Uterus (tissue), 3 donors: ENCODE measurements at regions not wholly inside any gene's neighbourhood (a gene's known extent, or its start where the extent isn't known, plus 50 kb on each side); places are given as distances from the start of the nearest gene placed in this dataset.

Source experiments
- DNase-seq, 2 donors: peaks; one replicate each; pipeline ENCODE4 v3.0.0-alpha.2; 2019 to 2020
- H3K27ac ChIP-seq, 2 donors: fragments of 200-600 bp; sonication (generic); 1 replicate in 1 of 2; 2 replicates in 1 of 2; pipeline ENCODE4 v1.5.1; 2016 to 2018
- H3K27me3 ChIP-seq, 2 donors: fragments of 200-600 bp; sonication (generic); one replicate each; pipeline ENCODE4 v1.5.1; 2018 to 2019; ENCODE audit warnings: control low read depth in 1 of 2
- H3K36me3 ChIP-seq, 2 donors: fragments of 200-600 bp; sonication (generic); one replicate each; pipeline ENCODE4 v1.5.1; 2019; ENCODE audit warnings: control low read depth in 1 of 2
- H3K4me1 ChIP-seq, 2 donors: fragments of 200-600 bp; sonication (generic); one replicate each; pipeline ENCODE4 v1.5.1; 2018 to 2019; ENCODE audit warnings: control low read depth in 1 of 2
- H3K4me3 ChIP-seq, 2 donors: fragments of 200-600 bp; sonication (generic); 1 replicate in 1 of 2; 2 replicates in 1 of 2; pipeline ENCODE4 v1.5.1; 2018 to 2019; ENCODE audit warnings: mild to moderate bottlenecking in 1 of 2
- H3K9me3 ChIP-seq, 2 donors: fragments of 200-600 bp; sonication (generic); one replicate each; pipeline ENCODE4 v1.5.1; 2019; ENCODE audit warnings: control low read depth in 1 of 2
- CTCF ChIP-seq, 4 experiments: fragments of 200-600 bp in 2 of 4; fragments of 450-650 bp in 2 of 4; sonication (generic) in 2 of 4; IDR thresholded peaks; one replicate each; pipeline ENCODE4 v1.5.1; 2016 to 2019; ENCODE audit warnings: antibody characterized with exemption in 4 of 4, mild to moderate bottlenecking in 2 of 4, moderate library complexity in 1 of 4
- POLR2A ChIP-seq, 2 donors: fragments of 450-650 bp; IDR thresholded peaks; one replicate each; pipeline ENCODE4 v1.6.1; 2016; ENCODE audit warnings: antibody characterized with exemption in 2 of 2, mild to moderate bottlenecking in 1 of 2, moderate library complexity in 1 of 2
- intact Hi-C: fragments of 100-400 bp; cut with DNase I; formaldehyde crosslinking; loops from one replicate; pipeline ENCODE4 v1.15.1; 2023; ENCODE audit warnings: low total_unique reads
- donor health status: DM: yes; HTN: yes; CAD: no.

- Histone ChIP-seq H3K9me3 (no peaks in the 10 kb centered on the region), H3K4me1 (no peaks in the 10 kb centered on the region), H3K27ac (no peak overlapping the region), H3K27me3 (no peaks in the 10 kb centered on the region), H3K36me3 (no peaks in the 10 kb centered on the region), H3K4me3 (no peak overlapping the region)
- intact Hi-C loops, result no loop called here
- no peak for DNase-seq
- TF ChIP-seq CTCF (IDR thresholded peaks at IDR 0.05) (no peak), POLR2A (IDR thresholded peaks at IDR 0.05) (no peak)
Measured at GRCh38 chr9:27765266-27766072, 192.2 kb upstream of the C9orf72 start.

DNA sequence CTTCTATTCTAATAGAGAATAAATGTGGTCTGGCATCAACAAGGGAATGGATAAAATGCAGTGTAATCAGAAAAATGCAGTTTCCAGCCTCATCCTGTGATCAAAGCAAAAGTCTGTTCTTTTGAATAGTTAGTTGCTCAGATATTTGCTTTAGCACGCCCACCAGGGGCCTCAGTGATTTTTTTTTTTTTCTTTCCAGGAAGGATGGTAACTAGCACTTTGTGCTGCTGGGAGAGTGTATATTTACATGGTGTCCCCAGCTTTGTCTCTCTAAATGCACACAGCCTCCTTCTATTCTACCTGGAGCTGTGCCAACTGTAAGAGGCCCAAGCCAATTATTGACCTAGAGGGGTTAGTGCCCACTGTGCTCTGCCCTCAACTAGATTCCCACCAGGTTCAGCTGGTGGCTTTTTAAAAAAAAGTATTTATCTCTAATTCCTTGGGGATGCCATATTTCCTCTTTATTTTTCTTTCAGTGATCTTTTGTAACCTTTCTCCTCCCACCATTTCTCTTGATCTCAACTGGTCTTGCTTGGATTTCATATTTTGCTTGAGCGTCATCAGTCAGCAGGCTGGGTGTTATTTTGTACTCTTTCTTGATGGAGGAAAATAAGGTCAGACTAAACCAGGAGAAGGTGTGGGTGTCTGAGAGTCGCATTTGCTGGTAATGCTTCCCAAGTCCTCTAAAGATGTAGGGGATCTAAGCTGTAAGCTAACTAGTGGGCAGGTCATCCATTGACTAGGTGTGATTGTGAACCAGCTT lies 193.0 kb upstream of the C9orf72 start:
- no peak for DNase-seq
- Histone ChIP-seq H3K36me3 (no peaks in the 10 kb centered on the region), H3K27ac (no peak overlapping the region), H3K4me1 (no peaks in the 10 kb centered on the region), H3K4me3 (no peak overlapping the region), H3K27me3 (no peaks in the 10 kb centered on the region), H3K9me3 (no peaks in the 10 kb centered on the region)
- intact Hi-C loops, result no loop called here
- TF ChIP-seq POLR2A (IDR thresholded peaks at IDR 0.05) (no peak), CTCF (IDR thresholded peaks at IDR 0.05) (no peak)

GRCh38 chr9:27768781-27769180 lies 195.5 kb upstream of the C9orf72 start:
- H3K9me3 ChIP-seq, result no peaks in the 10 kb centered on the region
- TF ChIP-seq CTCF (IDR thresholded peaks at IDR 0.05), result no peak
- no peak for TF ChIP-seq POLR2A (IDR thresholded peaks at IDR 0.05)
- H3K4me3 ChIP-seq, result no peak overlapping the region
- H3K4me1 ChIP-seq, result no peaks in the 10 kb centered on the region
- H3K27ac ChIP-seq, result no peak overlapping the region
- no peaks in the 10 kb centered on the region for H3K27me3 ChIP-seq
- no peak for DNase-seq
- intact Hi-C loops, result no loop called here
- no peaks in the 10 kb centered on the region for H3K36me3 ChIP-seq

DNA sequence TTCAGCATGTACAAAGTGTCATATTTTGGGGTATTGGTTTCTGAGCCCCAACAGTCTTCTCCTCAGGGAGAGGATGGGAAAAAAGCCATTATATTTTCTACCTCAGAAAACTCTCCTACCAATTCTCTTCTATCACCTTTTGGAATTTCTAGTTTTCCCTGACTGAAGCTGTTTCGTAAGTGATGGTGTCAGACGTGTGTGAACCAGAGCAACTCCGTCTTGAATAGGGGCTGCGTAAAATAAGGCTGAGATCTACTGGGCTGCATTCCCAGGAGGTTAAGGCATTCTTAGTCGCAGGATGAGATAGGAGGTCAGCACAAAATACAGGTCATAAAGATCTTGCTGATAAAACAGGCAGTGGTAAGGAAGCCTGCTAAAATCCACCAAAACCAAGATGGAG lies 197.3 kb upstream of the C9orf72 start:
- H3K27me3 ChIP-seq, result no peaks in the 10 kb centered on the region
- H3K4me3 ChIP-seq, result no peak overlapping the region
- no peak overlapping the region for H3K27ac ChIP-seq
- DNase-seq, result no peak
- TF ChIP-seq CTCF (IDR thresholded peaks at IDR 0.05) (no peak), POLR2A (IDR thresholded peaks at IDR 0.05) (no peak)
- no peaks in the 10 kb centered on the region for H3K4me1 ChIP-seq
- H3K36me3 ChIP-seq, result no peaks in the 10 kb centered on the region
- H3K9me3 ChIP-seq, result no peaks in the 10 kb centered on the region
- intact Hi-C loops, result no loop called here
